HG03280 (cell line): ENCODE measurements at regions not wholly inside any gene's neighbourhood (a gene's known extent, or its start where the extent isn't known, plus 50 kb on each side); places are given as distances from the start of the nearest gene placed in this dataset.

Experiments
- ATAC-seq: cut with Tn5 transposase; IDR thresholded peaks from one replicate; pipeline ENCODE4 v1.9.1; 2021; ENCODE audit warnings: mild to moderate bottlenecking, moderate library complexity; ENCODE audit not compliant: unreplicated experiment

- no peak for ATAC-seq
Measured at GRCh38 chr15:62845241-62846126, 197.1 kb upstream of the TPM1 start.

GRCh38 chr15:62846131-62846804 is 196.3 kb upstream of the TPM1 start:
- ATAC-seq, result no peak

DNA sequence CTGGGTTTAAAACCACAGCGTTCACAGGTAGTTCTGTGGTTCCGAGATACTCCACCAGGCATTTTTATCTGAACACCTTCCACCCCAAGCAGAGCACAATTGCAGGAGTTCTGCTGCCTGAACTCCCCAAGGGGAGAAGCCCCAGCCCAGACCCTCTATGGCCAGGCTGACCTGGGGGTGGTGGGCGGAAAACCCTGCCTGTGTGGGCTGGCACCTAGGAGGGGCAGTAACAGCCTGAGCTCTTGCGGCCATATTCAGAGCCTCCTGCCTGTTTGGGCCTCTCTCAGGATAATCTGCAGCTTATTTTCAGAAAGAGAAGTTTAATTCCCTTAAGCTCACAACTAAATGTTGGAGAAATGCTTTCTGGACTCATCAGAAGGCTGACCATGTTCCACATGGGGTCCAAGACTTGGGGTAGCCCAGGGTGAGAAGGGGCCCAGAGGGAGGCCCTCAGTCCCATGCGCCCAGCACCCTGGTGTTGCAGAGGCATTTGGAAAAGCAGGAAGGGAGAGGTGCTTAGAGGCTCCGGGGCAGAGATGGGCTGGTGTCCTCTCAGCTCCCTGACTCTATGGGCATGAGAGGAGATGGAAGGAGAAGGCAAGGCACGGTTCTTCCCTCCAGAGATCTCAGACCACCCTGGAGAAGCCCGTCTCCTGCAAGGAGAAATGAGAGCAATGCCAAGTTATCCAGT is 195.6 kb upstream of the TPM1 start:
- no peak for ATAC-seq

- ATAC-seq, result no peak
Measured at GRCh38 chr15:62847900-62848489, 194.6 kb upstream of the TPM1 start.

DNA sequence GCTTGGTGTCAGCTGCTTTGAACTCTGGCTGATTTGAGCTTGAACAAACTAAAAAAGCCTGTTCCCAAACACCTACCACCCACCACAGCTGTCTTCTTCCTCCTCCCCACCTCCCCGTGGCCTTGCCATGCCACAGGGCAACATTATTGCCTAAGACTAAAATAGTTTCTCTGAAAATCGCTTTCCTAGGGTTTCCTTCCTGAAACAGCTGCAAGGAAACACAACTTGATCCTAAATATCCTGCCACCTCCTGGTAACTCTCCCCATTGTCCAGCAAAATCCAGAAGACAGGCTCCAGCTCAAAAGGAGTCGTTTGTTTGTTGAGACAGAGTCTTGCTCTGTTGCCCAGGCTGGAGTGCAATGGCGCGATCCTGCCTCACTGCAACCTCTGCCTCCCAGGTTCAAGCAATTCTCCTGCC is 193.9 kb upstream of the TPM1 start:
- ATAC-seq, result no peak

GRCh38 chr15:62849316-62850106 is 193.0 kb upstream of the TPM1 start:
- no peak for ATAC-seq

GRCh38 chr15:62850318-62850717 is 192.2 kb upstream of the TPM1 start:
- ATAC-seq, result no peak

GRCh38 chr15:62850791-62851291 is 191.7 kb upstream of the TPM1 start:
- ATAC-seq, result no peak

GRCh38 chr15:62853114-62853840 is 189.3 kb upstream of the TPM1 start:
- ATAC-seq, result no peak

DNA sequence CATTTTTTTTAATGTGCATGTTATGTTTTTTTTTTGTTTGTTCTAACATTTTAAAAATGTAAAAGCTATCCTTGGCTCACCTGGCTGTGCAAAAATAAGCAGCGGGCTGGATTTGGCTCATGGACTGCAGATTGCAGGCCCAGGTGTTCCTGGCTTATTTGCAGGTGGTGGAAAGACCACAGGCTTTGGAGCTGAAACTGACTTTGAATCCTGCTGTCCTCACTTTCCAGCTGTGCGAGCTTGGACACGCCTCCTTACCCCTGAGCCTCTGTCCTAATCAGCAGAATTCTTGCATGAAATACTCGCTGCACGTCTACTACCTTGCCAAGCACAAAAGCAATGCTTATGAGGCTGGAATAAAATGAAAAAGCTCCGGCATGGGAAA is 188.7 kb upstream of the TPM1 start:
- no peak for ATAC-seq

DNA sequence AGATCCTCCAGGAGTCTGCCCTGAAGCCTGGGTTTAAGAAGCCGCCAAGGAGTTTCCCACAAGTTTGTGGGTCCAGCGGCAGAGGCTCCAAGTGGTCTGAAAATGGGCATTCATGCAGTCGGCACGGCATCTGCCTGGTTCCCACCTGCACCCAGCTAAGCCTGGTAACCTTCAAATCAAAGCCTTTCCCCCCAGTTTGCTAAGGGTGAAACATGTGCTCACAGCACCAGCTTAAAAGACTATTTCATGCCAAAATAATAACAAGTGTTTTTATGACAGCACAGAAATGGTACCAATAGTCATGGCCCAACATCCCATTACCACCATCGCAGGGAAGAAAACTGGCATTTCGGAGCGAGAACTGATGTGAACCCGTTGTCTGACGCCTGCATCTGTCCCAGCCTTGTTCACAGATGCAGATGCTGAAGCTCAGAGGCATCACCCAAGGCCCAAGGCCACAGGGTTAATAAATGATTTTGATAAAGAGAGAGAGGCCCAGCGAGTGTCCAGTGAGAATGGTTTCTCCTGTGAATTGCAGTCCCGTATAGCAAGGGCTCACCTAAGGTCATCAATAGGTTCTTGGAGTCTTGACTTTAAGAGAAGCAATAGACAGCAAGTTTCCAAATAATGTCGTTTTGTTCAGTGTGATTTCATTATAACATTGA is 188.0 kb upstream of the TPM1 start:
- no peak for ATAC-seq

GRCh38 chr15:62855085-62855476 is 187.5 kb upstream of the TPM1 start:
- no peak for ATAC-seq

GRCh38 chr15:62856466-62857246 is 185.9 kb upstream of the TPM1 start:
- no peak for ATAC-seq

DNA sequence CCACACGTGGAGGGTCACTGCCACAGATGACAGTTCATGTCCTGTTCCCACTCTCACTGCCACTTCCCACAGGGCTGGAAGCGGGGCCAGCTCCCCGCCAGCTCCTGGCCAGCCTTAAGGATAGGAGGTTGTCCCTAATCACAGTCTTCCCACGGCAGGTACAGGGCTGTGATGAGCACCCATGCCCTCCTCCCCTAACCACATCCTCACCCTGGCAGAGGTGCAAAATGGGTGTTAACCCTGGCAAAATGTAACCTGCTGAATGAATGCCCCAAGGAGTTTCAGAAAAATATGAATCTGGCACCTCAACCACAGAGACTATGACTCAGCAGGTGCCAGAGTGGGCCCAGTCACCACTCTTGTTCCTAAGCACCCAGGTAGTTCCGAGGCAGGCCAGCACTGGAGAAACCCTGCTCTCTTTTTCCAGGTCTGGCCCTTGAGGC is 185.1 kb upstream of the TPM1 start:
- no peak for ATAC-seq

GRCh38 chr15:62858343-62858742 is 184.2 kb upstream of the TPM1 start:
- no peak for ATAC-seq

GRCh38 chr15:62862717-62863116 is 179.8 kb upstream of the TPM1 start:
- ATAC-seq, result no peak

DNA sequence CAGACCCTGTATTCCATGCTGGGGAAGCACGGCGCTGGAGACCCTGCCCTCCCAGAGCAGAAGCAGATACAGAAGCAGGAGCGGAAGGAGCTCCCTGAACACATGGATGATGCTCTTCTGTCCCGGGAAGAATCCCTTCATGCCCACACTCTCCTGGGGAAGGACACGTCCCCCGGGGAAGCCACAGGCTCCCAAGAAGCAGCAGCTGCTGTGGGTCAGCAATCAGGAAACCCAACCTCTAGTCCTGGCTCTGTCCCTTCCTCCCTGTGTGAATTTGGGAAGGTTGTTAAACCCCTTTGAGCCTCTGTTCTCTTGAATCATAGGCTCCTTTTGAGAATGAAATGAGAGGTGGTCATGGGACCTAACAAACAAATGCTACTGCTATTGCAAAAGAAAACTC is 176.2 kb upstream of the TPM1 start:
- ATAC-seq, result no peak

DNA sequence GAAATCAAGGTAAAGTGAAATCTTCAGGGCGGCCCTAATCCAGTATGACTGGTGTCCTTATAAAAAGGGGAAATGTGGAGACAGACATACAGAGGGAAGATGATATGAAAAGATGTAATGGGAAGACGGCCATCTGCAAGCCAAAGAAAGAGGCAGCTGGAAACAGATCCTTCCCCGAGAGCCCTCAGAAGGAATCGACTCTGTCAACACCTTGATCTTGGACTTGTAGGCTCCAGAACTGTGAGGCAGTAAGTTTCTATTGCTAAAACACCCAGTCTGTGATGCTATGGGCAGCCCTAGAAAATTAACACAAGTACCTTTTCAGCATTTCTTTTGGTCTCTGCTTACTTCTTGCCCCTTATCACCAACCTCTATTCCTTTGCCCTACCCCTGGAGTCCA is 174.7 kb upstream of the TPM1 start:
- ATAC-seq, result no peak
